ENCODE measurements at regions not wholly inside any gene's neighbourhood (a gene's known extent, or its start where the extent isn't known, plus 50 kb on each side); places are given as distances from the start of the nearest gene placed in this dataset.

DNA sequence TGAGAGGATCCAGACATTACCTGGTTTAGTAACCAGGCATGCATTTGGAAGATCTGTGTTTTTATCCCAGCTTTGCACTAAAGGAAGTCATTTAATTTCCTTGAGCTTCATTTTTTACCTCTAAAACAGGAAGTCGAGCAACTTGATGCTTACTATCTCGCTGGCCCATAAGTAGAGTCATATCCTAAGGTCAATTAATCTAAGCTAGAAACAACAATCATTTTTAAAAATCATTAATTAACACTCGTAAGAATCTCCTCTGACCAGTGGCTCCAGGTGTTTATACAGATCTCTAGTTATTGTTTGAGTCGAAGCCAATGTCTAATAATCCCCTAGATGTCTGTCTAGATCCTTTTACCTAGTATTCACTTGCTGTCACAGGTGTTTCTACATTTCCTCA lies 355.8 kb upstream of the DCN start:
- TF ChIP-seq POLR2AphosphoS5 (IDR thresholded peaks at IDR 0.05), result no peak
- TF ChIP-seq, protein P1, sequence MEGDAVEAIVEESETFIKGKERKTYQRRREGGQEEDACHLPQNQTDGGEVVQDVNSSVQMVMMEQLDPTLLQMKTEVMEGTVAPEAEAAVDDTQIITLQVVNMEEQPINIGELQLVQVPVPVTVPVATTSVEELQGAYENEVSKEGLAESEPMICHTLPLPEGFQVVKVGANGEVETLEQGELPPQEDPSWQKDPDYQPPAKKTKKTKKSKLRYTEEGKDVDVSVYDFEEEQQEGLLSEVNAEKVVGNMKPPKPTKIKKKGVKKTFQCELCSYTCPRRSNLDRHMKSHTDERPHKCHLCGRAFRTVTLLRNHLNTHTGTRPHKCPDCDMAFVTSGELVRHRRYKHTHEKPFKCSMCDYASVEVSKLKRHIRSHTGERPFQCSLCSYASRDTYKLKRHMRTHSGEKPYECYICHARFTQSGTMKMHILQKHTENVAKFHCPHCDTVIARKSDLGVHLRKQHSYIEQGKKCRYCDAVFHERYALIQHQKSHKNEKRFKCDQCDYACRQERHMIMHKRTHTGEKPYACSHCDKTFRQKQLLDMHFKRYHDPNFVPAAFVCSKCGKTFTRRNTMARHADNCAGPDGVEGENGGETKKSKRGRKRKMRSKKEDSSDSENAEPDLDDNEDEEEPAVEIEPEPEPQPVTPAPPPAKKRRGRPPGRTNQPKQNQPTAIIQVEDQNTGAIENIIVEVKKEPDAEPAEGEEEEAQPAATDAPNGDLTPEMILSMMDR (IDR thresholded peaks at IDR 0.05), result no peak
